ENCODE measurements at regions not wholly inside any gene's neighbourhood (a gene's known extent, or its start where the extent isn't known, plus 50 kb on each side); places are given as distances from the start of the nearest gene placed in this dataset.

DNA sequence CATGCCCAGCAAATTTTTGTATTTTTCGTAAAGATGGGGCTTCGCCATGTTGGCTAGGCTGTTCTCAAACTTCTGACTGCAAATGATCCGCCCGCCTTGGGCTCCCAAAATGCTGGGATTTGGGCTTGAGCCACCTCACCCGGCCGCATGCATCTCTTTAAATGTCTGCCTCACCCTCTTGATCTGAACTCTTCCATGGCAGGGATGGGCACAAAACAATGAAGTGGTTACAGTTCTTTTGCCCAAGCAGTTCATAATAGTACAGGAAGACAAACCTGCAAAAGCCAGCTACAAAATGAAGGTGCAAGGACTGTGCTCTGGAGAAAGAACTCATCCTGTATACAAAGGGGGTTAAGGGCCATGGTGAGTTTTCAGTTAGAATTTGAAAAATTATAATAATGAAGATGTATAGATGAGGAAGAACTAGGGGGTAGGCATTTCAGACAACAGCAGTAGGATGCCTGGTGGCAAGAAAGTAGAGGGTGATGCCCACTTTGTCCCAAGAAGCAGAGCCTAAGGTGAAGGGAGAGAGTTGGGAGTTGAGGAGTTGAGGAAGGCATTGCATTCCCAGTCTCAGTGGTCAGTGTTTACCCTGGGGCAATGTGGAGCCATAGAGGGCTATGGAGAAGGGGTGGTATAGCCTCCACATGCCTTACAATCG, 160.8 kb upstream of the MYCN start:
- no peaks in the 10 kb centered on the region for H3K9me3 ChIP-seq
- H3K4me3 ChIP-seq, result no peak overlapping the region
- TF ChIP-seq, protein P1, sequence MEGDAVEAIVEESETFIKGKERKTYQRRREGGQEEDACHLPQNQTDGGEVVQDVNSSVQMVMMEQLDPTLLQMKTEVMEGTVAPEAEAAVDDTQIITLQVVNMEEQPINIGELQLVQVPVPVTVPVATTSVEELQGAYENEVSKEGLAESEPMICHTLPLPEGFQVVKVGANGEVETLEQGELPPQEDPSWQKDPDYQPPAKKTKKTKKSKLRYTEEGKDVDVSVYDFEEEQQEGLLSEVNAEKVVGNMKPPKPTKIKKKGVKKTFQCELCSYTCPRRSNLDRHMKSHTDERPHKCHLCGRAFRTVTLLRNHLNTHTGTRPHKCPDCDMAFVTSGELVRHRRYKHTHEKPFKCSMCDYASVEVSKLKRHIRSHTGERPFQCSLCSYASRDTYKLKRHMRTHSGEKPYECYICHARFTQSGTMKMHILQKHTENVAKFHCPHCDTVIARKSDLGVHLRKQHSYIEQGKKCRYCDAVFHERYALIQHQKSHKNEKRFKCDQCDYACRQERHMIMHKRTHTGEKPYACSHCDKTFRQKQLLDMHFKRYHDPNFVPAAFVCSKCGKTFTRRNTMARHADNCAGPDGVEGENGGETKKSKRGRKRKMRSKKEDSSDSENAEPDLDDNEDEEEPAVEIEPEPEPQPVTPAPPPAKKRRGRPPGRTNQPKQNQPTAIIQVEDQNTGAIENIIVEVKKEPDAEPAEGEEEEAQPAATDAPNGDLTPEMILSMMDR (IDR thresholded peaks at IDR 0.05 in 8 of 11, conservative IDR thresholded peaks at IDR 0.05 in 3 of 11), result no peak
- TF ChIP-seq POLR2A (IDR thresholded peaks at IDR 0.05) (no peak), POLR2AphosphoS5 (IDR thresholded peaks at IDR 0.05) (no peak)
- 85 to 94% (median 93%) methylated on average over 7 of the region's 7 CpGs for WGBS, 5 donors
- peaks cover 0 to 8% (median 0%) of the 10 kb centered on the region in 7 donors for H3K27me3 ChIP-seq (replicated peaks in 1 of 7)
- H3K27ac ChIP-seq, result no peak overlapping the region
- intact Hi-C loops (cut with DNase I; ENCODE audit: low total_unique reads), result no loop called here
- no peaks in the 10 kb centered on the region for H3K4me1 ChIP-seq
- DNase-seq, result no peak
- H3K36me3 ChIP-seq, result no peaks in the 10 kb centered on the region

DNA sequence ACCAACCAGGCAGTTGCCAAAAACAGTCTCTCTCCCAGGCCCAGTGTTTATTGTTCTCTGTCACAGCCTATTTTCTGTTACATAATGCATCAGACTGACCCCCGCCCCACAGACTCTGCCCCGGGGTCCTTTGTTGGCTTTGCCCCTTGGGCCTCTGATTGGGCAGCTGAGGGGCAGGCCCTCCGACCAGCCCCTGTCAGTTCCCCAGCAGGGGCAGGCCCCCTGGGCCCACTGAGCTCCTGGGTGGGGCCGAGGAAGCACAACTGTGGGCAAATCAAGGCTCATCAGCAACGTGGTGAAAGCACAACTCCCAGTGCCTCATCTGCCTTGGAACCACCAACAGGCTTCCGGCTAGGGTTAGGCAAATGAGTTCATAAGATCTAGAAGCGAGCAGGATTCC, 160.1 kb upstream of the MYCN start:
- DNase-seq, result no peak
- WGBS, 5 donors, result 76 to 87% (median 79%) methylated on average over 7 of the region's 7 CpGs
- TF ChIP-seq POLR2A (IDR thresholded peaks at IDR 0.05) (no peak), POLR2AphosphoS5 (IDR thresholded peaks at IDR 0.05) (no peak)
- TF ChIP-seq, protein P1 (IDR thresholded peaks at IDR 0.05 in 8 of 11, conservative IDR thresholded peaks at IDR 0.05 in 3 of 11), result no peak

DNA sequence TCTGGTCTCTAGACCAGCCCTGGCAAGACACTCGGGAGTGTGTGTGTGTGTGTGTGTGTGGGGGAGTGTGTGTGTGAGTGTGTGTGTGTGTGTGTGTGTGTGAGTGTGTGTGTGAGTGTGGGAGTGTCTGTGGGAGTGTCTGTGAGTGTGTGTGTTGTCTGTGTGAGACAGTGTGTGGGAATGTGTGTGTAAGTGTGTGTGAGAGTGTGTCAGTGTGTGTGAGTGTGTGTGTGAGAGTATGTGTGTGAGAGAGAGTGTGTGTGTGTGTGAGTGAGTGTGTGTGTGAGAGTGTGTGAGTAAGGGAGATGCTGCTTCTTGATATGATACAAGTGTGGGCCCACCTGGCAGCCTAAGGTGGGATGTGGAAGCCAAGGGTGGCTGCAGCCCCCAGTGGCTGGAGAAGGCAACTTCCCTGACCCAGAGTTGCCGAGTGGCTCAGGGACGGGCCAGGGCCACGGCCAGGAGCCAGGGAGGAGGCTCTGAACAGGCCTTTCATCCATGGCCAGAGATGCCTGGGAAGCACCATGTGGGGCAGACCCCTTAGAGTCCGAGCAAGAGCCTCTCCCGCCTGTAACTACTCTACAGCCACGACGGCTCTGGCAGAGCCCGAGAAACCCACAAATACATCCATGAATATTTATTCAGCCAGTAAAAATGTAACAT, 159.3 kb upstream of the MYCN start:
- Histone ChIP-seq H3K27me3 (replicated peaks in 1 of 7) (peaks cover 0 to 14% (median 0%) of the 10 kb centered on the region in 7 donors), H3K4me3 (no peak overlapping the region), H3K4me1 (no peaks in the 10 kb centered on the region), H3K36me3 (no peaks in the 10 kb centered on the region), H3K9me3 (no peaks in the 10 kb centered on the region), H3K27ac (no peak overlapping the region)
- TF ChIP-seq, protein P1 (IDR thresholded peaks at IDR 0.05 in 8 of 11, conservative IDR thresholded peaks at IDR 0.05 in 3 of 11), result no peak
- TF ChIP-seq POLR2AphosphoS5 (IDR thresholded peaks at IDR 0.05), result no peak
- TF ChIP-seq POLR2A (IDR thresholded peaks at IDR 0.05), result no peak
- intact Hi-C loops (cut with DNase I; ENCODE audit: low total_unique reads), result no loop called here
- 76 to 88% (median 84%) methylated on average over 4 to 9 of the region's 9 CpGs for WGBS, 5 donors
- no peak for DNase-seq

More for the DNA sequence above, 160.1 kb upstream of the MYCN start:
- H3K4me1 ChIP-seq, result no peaks in the 10 kb centered on the region
- H3K27ac ChIP-seq, result no peak overlapping the region
- peaks cover 0 to 14% (median 0%) of the 10 kb centered on the region in 7 donors for H3K27me3 ChIP-seq (replicated peaks in 1 of 7)
- no peaks in the 10 kb centered on the region for H3K9me3 ChIP-seq
- intact Hi-C loops (cut with DNase I; ENCODE audit: low total_unique reads), result no loop called here
- H3K4me3 ChIP-seq, result no peak overlapping the region
- no peaks in the 10 kb centered on the region for H3K36me3 ChIP-seq

DNA sequence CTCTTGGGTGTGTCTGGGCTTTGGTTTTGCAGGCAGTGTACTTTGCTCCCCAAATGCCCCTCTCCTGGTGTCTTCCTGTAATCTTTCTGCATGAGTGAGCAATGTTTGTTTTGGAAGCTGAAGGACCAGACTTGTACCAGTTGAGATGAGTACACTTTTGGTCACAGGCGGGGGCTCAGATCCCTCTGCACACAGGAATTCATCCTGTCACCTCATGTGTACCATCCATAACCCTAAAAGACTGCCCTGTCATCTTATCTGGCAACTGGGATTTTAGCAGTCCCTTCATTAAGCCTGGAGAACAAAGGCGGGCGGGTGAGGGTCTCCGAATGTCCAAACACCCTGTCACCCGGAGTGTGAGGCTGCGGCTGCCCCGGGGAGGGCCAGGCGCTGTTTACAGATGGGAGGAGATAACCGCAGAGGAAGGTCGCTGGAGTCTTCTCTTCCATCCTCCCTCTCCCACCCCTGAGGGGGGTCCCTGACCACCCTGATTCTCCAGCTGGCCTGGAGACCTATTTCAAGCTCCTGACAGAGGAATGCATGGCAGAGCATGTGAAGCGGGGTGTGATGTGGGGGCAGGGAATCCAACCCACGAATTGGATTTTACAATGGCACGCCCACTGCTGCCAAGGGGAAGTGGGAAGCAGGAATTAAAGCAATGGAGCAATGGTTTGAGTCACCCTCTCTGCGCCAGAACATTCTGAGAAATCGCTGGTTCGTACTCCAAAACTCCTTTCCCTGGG, 158.2 kb upstream of the MYCN start:
- H3K36me3 ChIP-seq, result no peaks in the 10 kb centered on the region
- no peaks in the 10 kb centered on the region for H3K9me3 ChIP-seq
- peaks cover 0 to 14% (median 0%) of the 10 kb centered on the region in 7 donors for H3K27me3 ChIP-seq (replicated peaks in 1 of 7)
- intact Hi-C loops (cut with DNase I; ENCODE audit: low total_unique reads), result no loop called here
- no peak for DNase-seq
- H3K27ac ChIP-seq, result no peak overlapping the region
- H3K4me1 ChIP-seq, result no peaks in the 10 kb centered on the region
- no peak overlapping the region for H3K4me3 ChIP-seq
- WGBS, 5 donors, result 73 to 82% (median 76%) methylated on average over 11 to 16 of the region's 16 CpGs
- no peak for TF ChIP-seq POLR2AphosphoS5 (IDR thresholded peaks at IDR 0.05)
- no peak for TF ChIP-seq POLR2A (IDR thresholded peaks at IDR 0.05)
- TF ChIP-seq, protein P1 (IDR thresholded peaks at IDR 0.05 in 8 of 11, conservative IDR thresholded peaks at IDR 0.05 in 3 of 11), result no peak

All from spleen (tissue), 11 donors.